SK-N-MC (cell line): ENCODE measurements at regions not wholly inside any gene's neighbourhood (a gene's known extent, or its start where the extent isn't known, plus 50 kb on each side); places are given as distances from the start of the nearest gene placed in this dataset.

Experiments used
- EZH2 ChIP-seq: fragments of 200-600 bp; sonication (generic); IDR thresholded peaks from one replicate; pipeline ENCODE4 v1.6.1; 2017; ENCODE audit warnings: antibody characterized with exemption
- POLR2AphosphoS5 ChIP-seq: IDR thresholded peaks from 2 replicates; pipeline ENCODE4 v1.6.1; 2012; ENCODE audit warnings: mild to moderate bottlenecking, low read depth, low read length, borderline replicate concordance

GRCh38 chr1:70907563-70908310 is 139.9 kb downstream of the PTGER3 start:
- no peak for TF ChIP-seq EZH2
- no peak for TF ChIP-seq POLR2AphosphoS5
